ENCODE measurements at regions not wholly inside any gene's neighbourhood (a gene's known extent, or its start where the extent isn't known, plus 50 kb on each side); places are given as distances from the start of the nearest gene placed in this dataset.
"Not testable (repeated sequence)": the region's sequence is repeated elsewhere in the genome, so short reads cannot be mapped to it uniquely, and the experiment has no call there.

GRCh38 chr9:41044930-41045329 is 83.6 kb downstream of the FOXD4L6 start:
- TF ChIP-seq, protein P1, sequence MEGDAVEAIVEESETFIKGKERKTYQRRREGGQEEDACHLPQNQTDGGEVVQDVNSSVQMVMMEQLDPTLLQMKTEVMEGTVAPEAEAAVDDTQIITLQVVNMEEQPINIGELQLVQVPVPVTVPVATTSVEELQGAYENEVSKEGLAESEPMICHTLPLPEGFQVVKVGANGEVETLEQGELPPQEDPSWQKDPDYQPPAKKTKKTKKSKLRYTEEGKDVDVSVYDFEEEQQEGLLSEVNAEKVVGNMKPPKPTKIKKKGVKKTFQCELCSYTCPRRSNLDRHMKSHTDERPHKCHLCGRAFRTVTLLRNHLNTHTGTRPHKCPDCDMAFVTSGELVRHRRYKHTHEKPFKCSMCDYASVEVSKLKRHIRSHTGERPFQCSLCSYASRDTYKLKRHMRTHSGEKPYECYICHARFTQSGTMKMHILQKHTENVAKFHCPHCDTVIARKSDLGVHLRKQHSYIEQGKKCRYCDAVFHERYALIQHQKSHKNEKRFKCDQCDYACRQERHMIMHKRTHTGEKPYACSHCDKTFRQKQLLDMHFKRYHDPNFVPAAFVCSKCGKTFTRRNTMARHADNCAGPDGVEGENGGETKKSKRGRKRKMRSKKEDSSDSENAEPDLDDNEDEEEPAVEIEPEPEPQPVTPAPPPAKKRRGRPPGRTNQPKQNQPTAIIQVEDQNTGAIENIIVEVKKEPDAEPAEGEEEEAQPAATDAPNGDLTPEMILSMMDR (IDR thresholded peaks at IDR 0.05; ENCODE audit: low read depth, low read length), result not testable (repeated sequence)
- TF ChIP-seq EZH2phosphoT487 (IDR thresholded peaks at IDR 0.05; ENCODE audit: low read depth), result not testable (repeated sequence)
